AG10803 (cell line): ENCODE measurements at regions not wholly inside any gene's neighbourhood (a gene's known extent, or its start where the extent isn't known, plus 50 kb on each side); places are given as distances from the start of the nearest gene placed in this dataset.

Source experiments
- DNase-seq: peaks from one replicate; pipeline ENCODE4 v3.0.0; 2010; ENCODE audit warnings: low read depth
- H3K4me3 ChIP-seq: 2 replicates; pipeline ENCODE4 v1.5.1; 2011; ENCODE audit warnings: mild to moderate bottlenecking, low read length, control low read depth
- CTCF ChIP-seq: conservative IDR thresholded peaks from 2 replicates; pipeline ENCODE4 v1.5.1; 2011; ENCODE audit warnings: mild to moderate bottlenecking, low read length, control low read depth, inconsistent platforms

DNA sequence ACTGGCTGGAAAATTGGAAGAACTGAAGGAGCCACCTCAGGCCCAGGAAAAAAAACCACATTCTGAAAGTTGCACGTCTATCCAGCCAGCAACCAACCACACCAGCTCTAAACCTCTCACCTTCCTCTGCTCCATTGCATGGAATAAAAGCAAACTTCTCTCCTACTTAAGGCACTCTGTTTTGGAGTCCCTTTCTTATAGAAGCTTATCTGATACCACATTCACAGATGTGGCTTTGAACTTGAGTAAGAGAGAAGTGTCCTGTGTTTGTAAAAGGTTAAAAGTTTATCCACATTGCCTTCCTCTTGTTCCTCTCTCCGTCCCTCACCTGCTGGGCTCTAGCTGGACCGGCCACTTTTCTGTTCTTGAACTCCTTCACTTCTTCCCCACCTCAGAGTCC is 99.6 kb upstream of the PLXNC1 start:
- no peak for TF ChIP-seq CTCF
- DNase-seq: no peak
- no peak overlapping the region for H3K4me3 ChIP-seq

DNA sequence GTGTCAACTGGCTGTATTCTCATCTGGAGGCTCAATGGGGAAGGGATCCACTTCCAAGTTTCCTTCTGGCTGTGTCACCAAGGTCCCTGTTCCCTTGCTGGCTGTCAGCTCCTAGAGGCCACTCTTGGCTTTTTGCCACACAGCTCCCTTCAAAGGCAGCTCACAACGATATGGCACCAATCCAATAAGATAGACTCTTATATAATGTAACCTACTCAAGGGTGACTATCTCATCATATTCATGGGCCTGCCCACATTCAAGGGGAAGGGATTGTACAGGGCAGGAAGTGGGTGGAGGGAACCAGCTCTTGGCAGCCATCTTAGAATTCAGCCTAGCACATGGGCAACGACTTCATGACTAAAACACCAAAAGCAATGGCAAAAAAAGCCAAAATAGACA is 98.7 kb upstream of the PLXNC1 start:
- no peak for TF ChIP-seq CTCF
- no peak overlapping the region for H3K4me3 ChIP-seq
- no peak for DNase-seq

- DNase-seq: no peak
- TF ChIP-seq CTCF: no peak
- no peak overlapping the region for H3K4me3 ChIP-seq
Measured at GRCh38 chr12:94053676-94054075, 94.7 kb upstream of the PLXNC1 start.

DNA sequence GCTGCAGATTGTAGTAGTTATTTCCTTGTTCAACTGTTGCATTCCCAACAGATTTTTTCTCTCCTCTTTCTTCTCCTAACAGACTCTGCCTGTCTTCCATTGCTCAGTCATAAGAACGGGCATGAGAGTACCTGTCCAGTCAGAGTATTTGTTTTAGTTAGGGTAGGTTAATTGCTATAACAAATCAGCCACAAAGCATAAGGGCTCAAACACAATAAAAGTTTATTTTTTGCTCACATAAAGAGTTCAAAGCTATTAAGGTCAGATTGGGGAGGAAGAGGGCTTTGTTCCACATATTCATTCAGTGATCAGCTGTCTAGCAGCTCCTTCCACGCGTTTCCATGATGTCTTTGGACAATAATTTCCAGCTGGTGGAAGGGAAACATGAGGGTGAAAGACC is 92.8 kb upstream of the PLXNC1 start:
- no peak for DNase-seq
- no peak overlapping the region for H3K4me3 ChIP-seq
- no peak for TF ChIP-seq CTCF

- H3K4me3 ChIP-seq: no peak overlapping the region
- no peak for TF ChIP-seq CTCF
- no peak for DNase-seq
Measured at GRCh38 chr12:94056419-94057158, 91.8 kb upstream of the PLXNC1 start.

DNA sequence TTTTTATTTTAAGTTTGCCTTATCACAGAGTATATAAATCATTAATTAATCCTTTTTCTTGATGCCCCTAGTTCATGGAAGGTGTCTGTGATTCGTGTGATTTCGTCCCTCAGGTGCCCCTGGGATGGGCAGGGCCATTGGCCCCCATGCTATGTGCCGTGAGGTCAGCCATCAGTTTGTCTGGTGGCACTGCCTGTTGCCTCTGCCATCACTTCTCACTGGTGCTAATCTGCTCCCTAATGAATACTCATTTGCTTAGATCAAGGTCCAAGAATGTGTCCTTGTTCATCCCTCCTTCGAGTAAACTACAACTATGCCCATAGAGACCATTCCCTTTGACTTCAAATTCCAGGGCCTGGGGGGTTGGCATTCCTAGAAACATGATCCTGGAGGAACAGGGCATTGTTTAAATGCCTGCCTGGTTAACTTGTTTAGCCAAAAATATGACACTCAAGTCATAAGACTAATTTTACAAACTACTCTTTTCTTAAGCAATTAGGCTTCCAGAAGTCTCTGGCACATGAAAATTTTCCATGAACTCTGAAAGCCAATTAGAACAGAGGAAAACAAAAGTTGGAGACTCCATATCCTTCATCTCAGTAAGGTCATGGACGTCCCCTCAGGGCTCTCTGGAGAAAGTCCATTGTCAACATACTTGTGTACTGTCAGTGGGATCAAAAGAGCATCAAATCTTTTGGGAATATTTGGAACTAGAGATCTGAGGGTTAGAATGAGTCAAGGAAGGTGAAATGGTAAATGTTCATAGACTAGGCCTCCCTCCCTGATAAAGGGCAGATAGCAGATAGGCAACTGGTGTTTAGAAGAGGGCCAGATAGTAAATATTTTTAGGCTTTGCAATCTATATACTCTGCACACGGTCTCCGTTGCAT is 90.9 kb upstream of the PLXNC1 start:
- no peak overlapping the region for H3K4me3 ChIP-seq
- peak; percentile 43 for DNase-seq
- TF ChIP-seq CTCF: no peak
